ENCODE measurements at regions not wholly inside any gene's neighbourhood (a gene's known extent, or its start where the extent isn't known, plus 50 kb on each side); places are given as distances from the start of the nearest gene placed in this dataset.

DNA sequence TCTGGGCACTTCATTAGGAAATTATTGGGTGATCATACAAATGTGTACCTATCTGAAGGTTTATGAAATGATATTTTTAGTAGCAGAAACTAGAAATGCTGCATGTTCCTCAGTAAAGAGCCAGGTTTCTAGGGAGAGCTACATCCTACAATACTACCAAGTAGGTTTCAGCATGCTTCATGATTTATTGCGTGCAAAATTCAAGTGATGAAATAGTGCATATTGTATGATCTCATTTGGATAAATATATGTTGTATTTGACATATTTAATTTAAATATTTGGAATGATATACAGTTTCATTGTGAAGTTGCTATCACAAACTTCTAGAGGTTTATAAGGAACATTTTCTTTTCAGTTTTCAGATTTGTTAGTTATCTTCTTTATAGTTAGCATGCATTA, 90.5 kb upstream of the GDF10 start:
- Histone ChIP-seq H3K4me1 (no peaks in the 10 kb centered on the region), H3K27me3 (no peaks in the 10 kb centered on the region), H3K9me3 (peaks cover 0 to 10% (median 2%) of the 10 kb centered on the region in 4 donors), H3K27ac (no peak overlapping the region), H3K4me3 (no peak overlapping the region), H3K36me3 (no peaks in the 10 kb centered on the region)
- WGBS, 5 donors = 71 to 90% (median 78%) methylated on average over 1 of the region's 1 CpG
- no peak for DNase-seq
- intact Hi-C loops (cut with DNase I; ENCODE audit: low total_unique reads) = no loop called here
- TF ChIP-seq POLR2AphosphoS5 (IDR thresholded peaks at IDR 0.05) (no peak), POLR2A (IDR thresholded peaks at IDR 0.05) (no peak), EP300 (IDR thresholded peaks at IDR 0.05) (no peak)
- TF ChIP-seq, protein P1, sequence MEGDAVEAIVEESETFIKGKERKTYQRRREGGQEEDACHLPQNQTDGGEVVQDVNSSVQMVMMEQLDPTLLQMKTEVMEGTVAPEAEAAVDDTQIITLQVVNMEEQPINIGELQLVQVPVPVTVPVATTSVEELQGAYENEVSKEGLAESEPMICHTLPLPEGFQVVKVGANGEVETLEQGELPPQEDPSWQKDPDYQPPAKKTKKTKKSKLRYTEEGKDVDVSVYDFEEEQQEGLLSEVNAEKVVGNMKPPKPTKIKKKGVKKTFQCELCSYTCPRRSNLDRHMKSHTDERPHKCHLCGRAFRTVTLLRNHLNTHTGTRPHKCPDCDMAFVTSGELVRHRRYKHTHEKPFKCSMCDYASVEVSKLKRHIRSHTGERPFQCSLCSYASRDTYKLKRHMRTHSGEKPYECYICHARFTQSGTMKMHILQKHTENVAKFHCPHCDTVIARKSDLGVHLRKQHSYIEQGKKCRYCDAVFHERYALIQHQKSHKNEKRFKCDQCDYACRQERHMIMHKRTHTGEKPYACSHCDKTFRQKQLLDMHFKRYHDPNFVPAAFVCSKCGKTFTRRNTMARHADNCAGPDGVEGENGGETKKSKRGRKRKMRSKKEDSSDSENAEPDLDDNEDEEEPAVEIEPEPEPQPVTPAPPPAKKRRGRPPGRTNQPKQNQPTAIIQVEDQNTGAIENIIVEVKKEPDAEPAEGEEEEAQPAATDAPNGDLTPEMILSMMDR (IDR thresholded peaks at IDR 0.05) = no peak

DNA sequence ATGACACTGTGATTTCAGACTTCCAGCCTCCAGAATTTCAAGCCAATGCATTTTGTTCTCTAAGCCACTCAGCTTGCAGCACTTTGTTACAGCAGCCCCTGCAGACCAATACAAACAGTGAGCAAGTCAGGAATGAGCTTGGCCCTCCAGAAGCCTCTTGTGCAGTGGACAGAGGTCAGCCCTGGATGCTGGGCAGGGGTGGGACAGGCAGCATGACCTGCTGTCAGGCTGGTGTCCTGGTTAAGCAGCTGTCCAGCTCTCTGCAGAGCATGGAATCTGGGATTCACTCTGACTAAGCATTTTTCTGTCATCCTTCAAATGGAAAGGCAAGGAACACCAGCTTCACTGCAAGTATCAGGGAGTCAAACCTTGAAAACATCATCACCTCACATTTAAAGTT, 85.5 kb upstream of the GDF10 start:
- TF ChIP-seq, protein P1 (IDR thresholded peaks at IDR 0.05) = no peak
- TF ChIP-seq POLR2AphosphoS5 (IDR thresholded peaks at IDR 0.05) (no peak), EP300 (IDR thresholded peaks at IDR 0.05) (no peak), POLR2A (IDR thresholded peaks at IDR 0.05) (no peak)

DNA sequence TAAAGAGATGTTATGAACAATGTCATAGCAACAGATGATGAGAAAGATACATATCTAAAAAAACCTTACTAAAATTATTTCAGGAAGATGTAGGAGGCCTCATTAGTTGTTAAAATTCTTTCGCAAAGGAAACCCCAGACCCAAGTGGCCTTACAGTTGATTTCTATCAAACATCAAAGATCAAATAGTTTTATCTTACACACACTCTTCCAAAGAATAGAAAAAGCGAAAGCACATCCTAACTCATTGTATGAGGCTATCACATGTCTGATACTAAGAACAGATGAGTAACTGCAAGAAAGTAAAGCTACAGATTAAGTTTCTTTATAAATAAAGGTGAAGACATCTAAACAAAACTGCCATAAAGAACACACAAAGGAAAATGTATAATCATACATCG, 82.9 kb upstream of the GDF10 start:
- intact Hi-C loops (cut with DNase I; ENCODE audit: low total_unique reads) = no loop called here
- no peak overlapping the region for H3K27ac ChIP-seq
- peaks cover 0 to 7% (median 1%) of the 10 kb centered on the region in 4 donors for H3K9me3 ChIP-seq
- H3K4me1 ChIP-seq = no peaks in the 10 kb centered on the region
- H3K36me3 ChIP-seq = no peaks in the 10 kb centered on the region
- no peaks in the 10 kb centered on the region for H3K27me3 ChIP-seq
- H3K4me3 ChIP-seq = no peak overlapping the region
- 43 to 60% (median 44%) methylated on average over 3 of the region's 3 CpGs for WGBS, 5 donors
- DNase-seq = no peak
- TF ChIP-seq POLR2A (IDR thresholded peaks at IDR 0.05) (no peak), POLR2AphosphoS5 (IDR thresholded peaks at IDR 0.05) (no peak), EP300 (IDR thresholded peaks at IDR 0.05) (no peak)
- TF ChIP-seq, protein P1 (IDR thresholded peaks at IDR 0.05) = no peak

More for the DNA sequence above, 85.5 kb upstream of the GDF10 start:
- H3K27ac ChIP-seq = no peak overlapping the region
- DNase-seq = no peak
- no peak overlapping the region for H3K4me3 ChIP-seq
- intact Hi-C loops (cut with DNase I; ENCODE audit: low total_unique reads) = no loop called here
- no peaks in the 10 kb centered on the region for H3K36me3 ChIP-seq
- no peaks in the 10 kb centered on the region for H3K27me3 ChIP-seq
- H3K4me1 ChIP-seq = no peaks in the 10 kb centered on the region
- H3K9me3 ChIP-seq = peaks cover 0 to 10% (median 2%) of the 10 kb centered on the region in 4 donors

DNA sequence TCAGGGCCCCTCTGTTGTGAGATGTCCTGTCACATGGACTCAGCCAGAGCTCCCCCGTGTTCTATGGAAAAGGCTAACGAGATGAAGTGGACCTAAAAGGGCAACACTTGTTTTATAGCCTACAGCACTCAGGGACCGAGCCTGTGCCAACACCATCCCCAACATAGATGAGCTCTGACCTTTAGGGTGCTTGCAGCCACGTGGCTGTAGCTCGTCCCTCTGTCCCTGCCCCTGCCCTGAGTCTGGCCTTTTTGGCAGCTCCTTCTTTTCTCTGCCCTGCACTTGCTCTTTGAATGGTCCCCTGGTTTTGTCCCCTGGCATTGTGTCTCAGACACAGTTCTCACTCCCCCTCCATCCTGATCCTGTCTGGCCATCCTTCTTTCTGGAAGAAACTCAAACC, 81.2 kb upstream of the GDF10 start:
- Histone ChIP-seq H3K4me3 (no peak overlapping the region), H3K36me3 (no peaks in the 10 kb centered on the region), H3K9me3 (no peaks in the 10 kb centered on the region), H3K27me3 (no peaks in the 10 kb centered on the region), H3K27ac (no peak overlapping the region), H3K4me1 (no peaks in the 10 kb centered on the region)
- WGBS, 5 donors = 39 to 54% (median 50%) methylated on average over 5 of the region's 5 CpGs
- no peak for TF ChIP-seq EP300 (IDR thresholded peaks at IDR 0.05)
- TF ChIP-seq POLR2A (IDR thresholded peaks at IDR 0.05) = no peak
- no peak for TF ChIP-seq POLR2AphosphoS5 (IDR thresholded peaks at IDR 0.05)
- TF ChIP-seq, protein P1 (IDR thresholded peaks at IDR 0.05) = no peak
- intact Hi-C loops (cut with DNase I; ENCODE audit: low total_unique reads) = no loop called here
- DNase-seq = no peak
